ENCODE measurements at regions not wholly inside any gene's neighbourhood (a gene's known extent, or its start where the extent isn't known, plus 50 kb on each side); places are given as distances from the start of the nearest gene placed in this dataset.
"Not testable (repeated sequence)": the region's sequence is repeated elsewhere in the genome, so short reads cannot be mapped to it uniquely, and the experiment has no call there.

GRCh38 chr9:1115370-1115769 lies 65.2 kb downstream of the DMRT2 start:
- DNase-seq (ENCODE audit: low read depth, low spot score): no peak

GRCh38 chr9:1117439-1117838 lies 67.3 kb downstream of the DMRT2 start:
- no peak for DNase-seq (ENCODE audit: low read depth, low spot score)

- DNase-seq (ENCODE audit: low read depth, low spot score): no peak
Measured at GRCh38 chr9:1120500-1121165, 70.5 kb downstream of the DMRT2 start.

GRCh38 chr9:1125741-1126140 lies 75.6 kb downstream of the DMRT2 start:
- peak; percentile 0 for DNase-seq (ENCODE audit: low read depth, low spot score)

GRCh38 chr9:1128046-1128445 lies 77.9 kb downstream of the DMRT2 start:
- DNase-seq (ENCODE audit: low read depth, low spot score): no peak

GRCh38 chr9:1129382-1129781 lies 79.2 kb downstream of the DMRT2 start:
- no peak for DNase-seq (ENCODE audit: low read depth, low spot score)

- no peak for DNase-seq (ENCODE audit: low read depth, low spot score)
Measured at GRCh38 chr9:1140057-1140456, 89.9 kb downstream of the DMRT2 start.

- DNase-seq (ENCODE audit: low read depth, low spot score): no peak
Measured at GRCh38 chr9:1151691-1152090, 101.5 kb downstream of the DMRT2 start.

- DNase-seq (ENCODE audit: low read depth, low spot score): no peak
Measured at GRCh38 chr9:1152171-1152570, 102.0 kb downstream of the DMRT2 start.

- DNase-seq (ENCODE audit: low read depth, low spot score): no peak
Measured at GRCh38 chr9:1154739-1155138, 104.6 kb downstream of the DMRT2 start.

GRCh38 chr9:1155602-1156001 lies 105.4 kb downstream of the DMRT2 start:
- no peak for DNase-seq (ENCODE audit: low read depth, low spot score)

- DNase-seq (ENCODE audit: low read depth, low spot score): no peak
Measured at GRCh38 chr9:1156794-1157550, 106.8 kb downstream of the DMRT2 start.

GRCh38 chr9:1157836-1158235 lies 107.7 kb downstream of the DMRT2 start:
- no peak for DNase-seq (ENCODE audit: low read depth, low spot score)

- DNase-seq (ENCODE audit: low read depth, low spot score): no peak
Measured at GRCh38 chr9:1170918-1171317, 120.8 kb downstream of the DMRT2 start.

- no peak for DNase-seq (ENCODE audit: low read depth, low spot score)
Measured at GRCh38 chr9:1171546-1171945, 121.4 kb downstream of the DMRT2 start.

- no peak for DNase-seq (ENCODE audit: low read depth, low spot score)
Measured at GRCh38 chr9:1173211-1173610, 123.1 kb downstream of the DMRT2 start.

GRCh38 chr9:1173993-1174392 lies 123.8 kb downstream of the DMRT2 start:
- DNase-seq (ENCODE audit: low read depth, low spot score): no peak

GRCh38 chr9:1179366-1179765 lies 129.2 kb downstream of the DMRT2 start:
- no peak for DNase-seq (ENCODE audit: low read depth, low spot score)

GRCh38 chr9:1184146-1184545 lies 134.0 kb downstream of the DMRT2 start:
- no peak for DNase-seq (ENCODE audit: low read depth, low spot score)

- DNase-seq (ENCODE audit: low read depth, low spot score): not testable (repeated sequence)
Measured at GRCh38 chr9:1187137-1187536, 137.0 kb downstream of the DMRT2 start.

- not testable (repeated sequence) for DNase-seq (ENCODE audit: low read depth, low spot score)
Measured at GRCh38 chr9:1195636-1196035, 145.5 kb downstream of the DMRT2 start.

GRCh38 chr9:1198085-1198484 lies 147.9 kb downstream of the DMRT2 start:
- DNase-seq (ENCODE audit: low read depth, low spot score): no peak

- no peak for DNase-seq (ENCODE audit: low read depth, low spot score)
Measured at GRCh38 chr9:1200847-1201251, 150.7 kb downstream of the DMRT2 start.
